ENCODE measurements at regions not wholly inside any gene's neighbourhood (a gene's known extent, or its start where the extent isn't known, plus 50 kb on each side); places are given as distances from the start of the nearest gene placed in this dataset.

GRCh38 chr7:41153268-41153667 lies 549.6 kb downstream of the INHBA start:
- no peak for TF ChIP-seq MAX (IDR thresholded peaks at IDR 0.05)
- no peak for TF ChIP-seq REST (IDR thresholded peaks at IDR 0.05; ENCODE audit: low read depth)
- no peak for TF ChIP-seq EGR1 (IDR thresholded peaks at IDR 0.05)
- no peak for TF ChIP-seq CEBPB (IDR thresholded peaks at IDR 0.05)
- TF ChIP-seq ZBTB7A (IDR thresholded peaks at IDR 0.05; ENCODE audit: low read depth), result no peak
- TF ChIP-seq YY1 (IDR thresholded peaks at IDR 0.05; ENCODE audit: low read depth), result no peak
- TF ChIP-seq FOXM1 (IDR thresholded peaks at IDR 0.05; ENCODE audit: borderline replicate concordance, low read depth), result no peak
- no peak for TF ChIP-seq TAF1 (IDR thresholded peaks at IDR 0.05; ENCODE audit: low read depth)
- no peak for TF ChIP-seq CREB1 (IDR thresholded peaks at IDR 0.05; ENCODE audit: low read depth)
- TF ChIP-seq NFIC (IDR thresholded peaks at IDR 0.05), result no peak
- TF ChIP-seq EP300 (IDR thresholded peaks at IDR 0.05; ENCODE audit: borderline replicate concordance), result no peak
- TF ChIP-seq TCF12 (IDR thresholded peaks at IDR 0.05; ENCODE audit: low read depth), result no peak
- no peak for TF ChIP-seq USF1 (IDR thresholded peaks at IDR 0.05)
- no peak for TF ChIP-seq RAD21 (IDR thresholded peaks at IDR 0.05; ENCODE audit: low read depth)

Measured in Ishikawa (cell line).